ENCODE measurements at regions not wholly inside any gene's neighbourhood (a gene's known extent, or its start where the extent isn't known, plus 50 kb on each side); places are given as distances from the start of the nearest gene placed in this dataset.

- H3K27ac ChIP-seq, result no peak overlapping the region
- no peak for DNase-seq
- ATAC-seq (ENCODE audit: low FRiP score in 2 of 2), result no peak
- no peaks in the 10 kb centered on the region for H3K36me3 ChIP-seq
- no peak for TF ChIP-seq EP300 (IDR thresholded peaks at IDR 0.05)
- no peak for TF ChIP-seq POLR2AphosphoS5 (IDR thresholded peaks at IDR 0.05)
- no peaks in the 10 kb centered on the region for H3K4me1 ChIP-seq
- 62 to 77% methylated on average over 2 of the region's 2 CpGs for WGBS, 2 donors
- no peaks in the 10 kb centered on the region for H3K27me3 ChIP-seq
- H3K9me3 ChIP-seq, result no peaks in the 10 kb centered on the region
- H3K4me3 ChIP-seq, result no peak overlapping the region
These were observed 307.0 kb downstream of the PCNX1 start for GRCh38 chr14:71214241-71214640.

GRCh38 chr14:71220462-71220861 lies 313.2 kb downstream of the PCNX1 start:
- TF ChIP-seq POLR2A (IDR thresholded peaks at IDR 0.05) (no peak), CTCF (IDR thresholded peaks at IDR 0.05) (no peak), EP300 (IDR thresholded peaks at IDR 0.05) (no peak), POLR2AphosphoS5 (IDR thresholded peaks at IDR 0.05) (no peak)
- no peaks in the 10 kb centered on the region for H3K4me1 ChIP-seq
- no peaks in the 10 kb centered on the region for H3K9me3 ChIP-seq
- no peaks in the 10 kb centered on the region for H3K36me3 ChIP-seq
- H3K27me3 ChIP-seq, result no peaks in the 10 kb centered on the region
- no peak overlapping the region for H3K27ac ChIP-seq
- ATAC-seq (ENCODE audit: low FRiP score in 2 of 2) (no peak), DNase-seq (no peak)
- WGBS, 2 donors, result 56% methylated on average over 4 of the region's 4 CpGs
- H3K4me3 ChIP-seq, result no peak overlapping the region

- no peak for DNase-seq
- H3K27ac ChIP-seq, result peak overlapping the region in 1 of 4 donors; percentile 3
- no peaks in the 10 kb centered on the region for H3K27me3 ChIP-seq
- H3K4me1 ChIP-seq, result no peaks in the 10 kb centered on the region
- H3K9me3 ChIP-seq, result no peaks in the 10 kb centered on the region
- TF ChIP-seq EP300 (IDR thresholded peaks at IDR 0.05) (no peak), POLR2AphosphoS5 (IDR thresholded peaks at IDR 0.05) (no peak), CTCF (IDR thresholded peaks at IDR 0.05) (no peak), POLR2A (IDR thresholded peaks at IDR 0.05) (no peak)
- ATAC-seq (ENCODE audit: low FRiP score in 2 of 2), result no peak
- no peaks in the 10 kb centered on the region for H3K36me3 ChIP-seq
- WGBS, 2 donors, result 90 to 93% methylated on average over 2 of the region's 2 CpGs
- no peak overlapping the region for H3K4me3 ChIP-seq
These were observed 313.9 kb downstream of the PCNX1 start for GRCh38 chr14:71221119-71221518.

- ATAC-seq (ENCODE audit: low FRiP score in 2 of 2) (no peak), DNase-seq (no peak)
- TF ChIP-seq POLR2A (IDR thresholded peaks at IDR 0.05), result no peak
- no peak for TF ChIP-seq CTCF (IDR thresholded peaks at IDR 0.05)
- no peak for TF ChIP-seq POLR2AphosphoS5 (IDR thresholded peaks at IDR 0.05)
- no peak for TF ChIP-seq EP300 (IDR thresholded peaks at IDR 0.05)
- Histone ChIP-seq H3K36me3 (no peaks in the 10 kb centered on the region), H3K4me1 (no peaks in the 10 kb centered on the region), H3K27me3 (no peaks in the 10 kb centered on the region), H3K27ac (no peak overlapping the region), H3K9me3 (no peaks in the 10 kb centered on the region), H3K4me3 (no peak overlapping the region)
- 61 to 78% methylated on average over 2 of the region's 2 CpGs for WGBS, 2 donors
These were observed 317.9 kb downstream of the PCNX1 start for GRCh38 chr14:71225113-71225512.

- Histone ChIP-seq H3K27ac (no peak overlapping the region), H3K36me3 (no peaks in the 10 kb centered on the region), H3K9me3 (no peaks in the 10 kb centered on the region), H3K27me3 (no peaks in the 10 kb centered on the region), H3K4me3 (no peak overlapping the region), H3K4me1 (no peaks in the 10 kb centered on the region)
- DNase-seq (no peak), ATAC-seq (ENCODE audit: low FRiP score in 2 of 2) (no peak)
- TF ChIP-seq CTCF (IDR thresholded peaks at IDR 0.05) (no peak), POLR2A (IDR thresholded peaks at IDR 0.05) (no peak), POLR2AphosphoS5 (IDR thresholded peaks at IDR 0.05) (no peak), EP300 (IDR thresholded peaks at IDR 0.05) (no peak)
- 53 to 75% methylated on average over 2 of the region's 2 CpGs for WGBS, 2 donors
These were observed 321.5 kb downstream of the PCNX1 start for GRCh38 chr14:71228711-71229110.
